ENCODE measurements at regions not wholly inside any gene's neighbourhood (a gene's known extent, or its start where the extent isn't known, plus 50 kb on each side); places are given as distances from the start of the nearest gene placed in this dataset.
A peak's percentile ranks its signal among the peaks of the same experiment; 100 is the strongest.

- TF ChIP-seq, protein P1, sequence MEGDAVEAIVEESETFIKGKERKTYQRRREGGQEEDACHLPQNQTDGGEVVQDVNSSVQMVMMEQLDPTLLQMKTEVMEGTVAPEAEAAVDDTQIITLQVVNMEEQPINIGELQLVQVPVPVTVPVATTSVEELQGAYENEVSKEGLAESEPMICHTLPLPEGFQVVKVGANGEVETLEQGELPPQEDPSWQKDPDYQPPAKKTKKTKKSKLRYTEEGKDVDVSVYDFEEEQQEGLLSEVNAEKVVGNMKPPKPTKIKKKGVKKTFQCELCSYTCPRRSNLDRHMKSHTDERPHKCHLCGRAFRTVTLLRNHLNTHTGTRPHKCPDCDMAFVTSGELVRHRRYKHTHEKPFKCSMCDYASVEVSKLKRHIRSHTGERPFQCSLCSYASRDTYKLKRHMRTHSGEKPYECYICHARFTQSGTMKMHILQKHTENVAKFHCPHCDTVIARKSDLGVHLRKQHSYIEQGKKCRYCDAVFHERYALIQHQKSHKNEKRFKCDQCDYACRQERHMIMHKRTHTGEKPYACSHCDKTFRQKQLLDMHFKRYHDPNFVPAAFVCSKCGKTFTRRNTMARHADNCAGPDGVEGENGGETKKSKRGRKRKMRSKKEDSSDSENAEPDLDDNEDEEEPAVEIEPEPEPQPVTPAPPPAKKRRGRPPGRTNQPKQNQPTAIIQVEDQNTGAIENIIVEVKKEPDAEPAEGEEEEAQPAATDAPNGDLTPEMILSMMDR (IDR thresholded peaks at IDR 0.05; ENCODE audit: low read length, missing control alignments): no peak
- DNase-seq (ENCODE audit: low read depth): no peak
- H3K4me3 ChIP-seq (replicated peaks; ENCODE audit: low read depth, low read length): no peak overlapping the region
These were observed 81.4 kb upstream of the GPC6 start for GRCh38 chr13:93145199-93145598.

GRCh38 chr13:93146584-93147297 is 79.9 kb upstream of the GPC6 start:
- TF ChIP-seq, protein P1 (IDR thresholded peaks at IDR 0.05; ENCODE audit: low read length, missing control alignments): no peak
- DNase-seq (ENCODE audit: low read depth): peak; percentile 83
- H3K4me3 ChIP-seq (replicated peaks; ENCODE audit: low read depth, low read length): no peak overlapping the region

DNA sequence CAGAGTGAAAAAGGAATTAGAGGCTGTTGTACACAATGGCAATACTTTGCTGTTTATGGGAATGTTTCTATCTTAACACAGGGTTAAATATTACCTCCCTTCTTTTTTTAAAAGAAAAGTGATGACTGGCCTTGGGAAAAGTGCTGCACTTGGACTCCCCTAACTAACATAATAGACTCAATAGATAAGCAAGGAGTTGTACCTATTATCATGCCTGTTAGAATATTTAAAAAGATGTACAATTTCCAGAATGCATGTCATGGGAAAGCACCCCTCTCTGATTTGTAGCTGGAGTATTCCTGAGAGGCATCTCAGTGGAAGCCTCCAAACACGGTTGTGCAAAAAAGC is 79.3 kb upstream of the GPC6 start:
- DNase-seq (ENCODE audit: low read depth): peak; percentile 29
- TF ChIP-seq, protein P1 (IDR thresholded peaks at IDR 0.05; ENCODE audit: low read length, missing control alignments): no peak
- no peak overlapping the region for H3K4me3 ChIP-seq (replicated peaks; ENCODE audit: low read depth, low read length)

DNA sequence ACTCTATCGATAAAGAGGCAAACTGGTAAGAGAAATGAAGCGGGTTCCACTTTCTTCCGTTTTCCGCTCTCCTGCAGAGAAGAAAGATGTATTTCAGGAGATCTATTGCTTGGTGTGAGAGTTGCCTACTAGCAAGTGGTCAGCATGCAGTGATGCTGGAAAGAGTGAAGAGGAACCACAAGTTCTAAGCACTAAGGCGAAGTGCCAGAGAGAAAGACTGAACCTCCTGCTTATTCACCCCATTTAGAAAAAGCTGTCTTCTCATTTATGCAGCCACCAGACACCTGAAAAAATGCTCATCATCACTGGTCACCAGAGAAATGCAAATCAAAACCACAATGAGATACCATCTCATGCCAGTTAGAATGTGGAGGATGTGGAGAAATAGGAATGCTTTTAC is 78.7 kb upstream of the GPC6 start:
- H3K4me3 ChIP-seq (replicated peaks; ENCODE audit: low read depth, low read length): no peak overlapping the region
- no peak for DNase-seq (ENCODE audit: low read depth)
- TF ChIP-seq, protein P1 (IDR thresholded peaks at IDR 0.05; ENCODE audit: low read length, missing control alignments): no peak

- TF ChIP-seq, protein P1 (IDR thresholded peaks at IDR 0.05; ENCODE audit: low read length, missing control alignments): no peak
- DNase-seq (ENCODE audit: low read depth): peak; percentile 91
- H3K4me3 ChIP-seq (replicated peaks; ENCODE audit: low read depth, low read length): no peak overlapping the region
These were observed 75.3 kb upstream of the GPC6 start for GRCh38 chr13:93151277-93151676.

GRCh38 chr13:93158565-93158964 is 68.0 kb upstream of the GPC6 start:
- H3K4me3 ChIP-seq (replicated peaks; ENCODE audit: low read depth, low read length): no peak overlapping the region
- TF ChIP-seq, protein P1 (IDR thresholded peaks at IDR 0.05; ENCODE audit: low read length, missing control alignments): no peak
- no peak for DNase-seq (ENCODE audit: low read depth)

DNA sequence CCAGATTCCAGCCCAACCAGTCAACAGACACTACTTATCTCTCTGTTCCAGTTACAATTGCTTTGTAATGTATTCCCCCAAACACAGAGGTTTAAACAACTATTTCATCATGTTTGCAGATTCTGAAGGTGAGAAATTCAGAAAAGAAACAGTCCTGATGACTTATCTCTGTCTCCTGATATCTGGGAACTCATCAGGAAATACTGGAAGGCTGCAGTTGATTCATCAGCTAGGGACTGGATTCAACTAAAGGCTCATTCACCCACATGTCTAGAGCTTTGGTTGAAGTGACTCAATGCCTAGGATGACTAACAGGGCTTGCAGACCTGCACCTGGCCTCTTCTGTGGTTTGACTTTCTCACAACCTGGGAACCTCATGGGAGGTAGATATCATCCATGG is 56.6 kb upstream of the GPC6 start:
- H3K4me3 ChIP-seq (replicated peaks; ENCODE audit: low read depth, low read length): no peak overlapping the region
- peak; percentile 67 for DNase-seq (ENCODE audit: low read depth)
- TF ChIP-seq, protein P1 (IDR thresholded peaks at IDR 0.05; ENCODE audit: low read length, missing control alignments): no peak
